Ovary (tissue), 3 donors: ENCODE measurements at regions not wholly inside any gene's neighbourhood (a gene's known extent, or its start where the extent isn't known, plus 50 kb on each side); places are given as distances from the start of the nearest gene placed in this dataset.

Experiments
- CTCF ChIP-seq, 3 donors: fragments of 450-650 bp in 2 of 3; fragments of 200-600 bp in 1 of 3; IDR thresholded peaks; one replicate each; pipeline versions ENCODE4 v1.5.1 to v1.8.0; 2016 to 2022; ENCODE audit warnings: antibody characterized with exemption in 3 of 3, mild to moderate bottlenecking in 1 of 3
- EP300 ChIP-seq: sonication (generic); formaldehyde crosslinking; IDR thresholded peaks from one replicate; pipeline ENCODE4 v1.6.1; 2017; ENCODE audit warnings: antibody characterized with exemption
- POLR2A ChIP-seq: fragments of 450-650 bp; IDR thresholded peaks from one replicate; pipeline ENCODE4 v1.6.1; 2017; ENCODE audit warnings: antibody characterized with exemption, mild to moderate bottlenecking, moderate library complexity
- donor health status: DM: no; HTN: no; CAD: no.

GRCh38 chr3:110868106-110868505, 203.5 kb upstream of the NECTIN3 start:
- TF ChIP-seq CTCF (IDR thresholded peaks at IDR 0.05) (no peak), EP300 (no peak), POLR2A (no peak)
